Choroid plexus epithelial cell (primary cell): ENCODE measurements at regions not wholly inside any gene's neighbourhood (a gene's known extent, or its start where the extent isn't known, plus 50 kb on each side); places are given as distances from the start of the nearest gene placed in this dataset.

ENCODE experiments used
- DNase-seq: peaks from one replicate; pipeline ENCODE4 v3.0.0-alpha.2; 2010; ENCODE audit warnings: low read depth
- H3K4me3 ChIP-seq: 2 replicates; pipeline ENCODE4 v1.5.1; 2011; ENCODE audit warnings: low read depth, mild to moderate bottlenecking, control low read depth, low read length, moderate library complexity
- CTCF ChIP-seq: conservative IDR thresholded peaks from 2 replicates; pipeline ENCODE4 v1.5.1; 2011; ENCODE audit warnings: low read depth, mild to moderate bottlenecking, control low read depth, inconsistent platforms, low read length, moderate library complexity

- no peak for DNase-seq
- no peak overlapping the region for H3K4me3 ChIP-seq
- TF ChIP-seq CTCF, result no peak
Observed at GRCh38 chr7:84820481-84820880, 366.4 kb downstream of the SEMA3D start.

- TF ChIP-seq CTCF, result no peak
- DNase-seq, result no peak
- no peak overlapping the region for H3K4me3 ChIP-seq
Observed at GRCh38 chr7:84817016-84817415, 369.8 kb downstream of the SEMA3D start.

GRCh38 chr7:84813376-84813775, 373.5 kb downstream of the SEMA3D start:
- no peak for DNase-seq
- H3K4me3 ChIP-seq, result no peak overlapping the region
- TF ChIP-seq CTCF, result no peak

- H3K4me3 ChIP-seq, result no peak overlapping the region
- no peak for DNase-seq
- TF ChIP-seq CTCF, result no peak
Observed at GRCh38 chr7:84812021-84812420, 374.8 kb downstream of the SEMA3D start.

- no peak overlapping the region for H3K4me3 ChIP-seq
- DNase-seq, result no peak
- no peak for TF ChIP-seq CTCF
Observed at GRCh38 chr7:84811362-84811761, 375.5 kb downstream of the SEMA3D start.

- no peak overlapping the region for H3K4me3 ChIP-seq
- no peak for TF ChIP-seq CTCF
- no peak for DNase-seq
Observed at GRCh38 chr7:84809877-84810276, 377.0 kb downstream of the SEMA3D start.

GRCh38 chr7:84803979-84804378, 382.9 kb downstream of the SEMA3D start:
- TF ChIP-seq CTCF, result no peak
- DNase-seq, result no peak
- H3K4me3 ChIP-seq, result no peak overlapping the region
